ENCODE measurements at regions not wholly inside any gene's neighbourhood (a gene's known extent, or its start where the extent isn't known, plus 50 kb on each side); places are given as distances from the start of the nearest gene placed in this dataset.

DNA sequence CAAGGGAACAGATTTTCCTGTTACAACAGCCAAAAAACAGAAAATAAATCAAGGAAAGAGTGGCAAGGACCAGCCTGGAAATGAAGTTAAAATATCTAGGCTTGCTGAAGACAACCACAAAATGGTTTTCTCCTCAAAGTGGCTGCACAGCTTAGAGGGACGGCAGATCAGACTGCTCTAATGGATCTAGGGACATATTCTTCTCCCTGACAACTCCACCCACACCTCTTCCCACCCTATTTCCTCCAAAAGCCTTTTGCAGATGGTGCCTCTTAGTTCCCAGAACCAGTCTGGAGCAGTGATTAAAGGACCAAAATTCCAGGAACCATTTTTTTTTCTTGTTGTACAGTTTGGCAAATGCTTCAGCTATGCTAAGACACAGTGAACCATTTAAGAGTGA, 220.2 kb upstream of the SIX2 start:
- TF ChIP-seq POLR2A (IDR thresholded peaks at IDR 0.05) = no peak
- TF ChIP-seq, protein P1, sequence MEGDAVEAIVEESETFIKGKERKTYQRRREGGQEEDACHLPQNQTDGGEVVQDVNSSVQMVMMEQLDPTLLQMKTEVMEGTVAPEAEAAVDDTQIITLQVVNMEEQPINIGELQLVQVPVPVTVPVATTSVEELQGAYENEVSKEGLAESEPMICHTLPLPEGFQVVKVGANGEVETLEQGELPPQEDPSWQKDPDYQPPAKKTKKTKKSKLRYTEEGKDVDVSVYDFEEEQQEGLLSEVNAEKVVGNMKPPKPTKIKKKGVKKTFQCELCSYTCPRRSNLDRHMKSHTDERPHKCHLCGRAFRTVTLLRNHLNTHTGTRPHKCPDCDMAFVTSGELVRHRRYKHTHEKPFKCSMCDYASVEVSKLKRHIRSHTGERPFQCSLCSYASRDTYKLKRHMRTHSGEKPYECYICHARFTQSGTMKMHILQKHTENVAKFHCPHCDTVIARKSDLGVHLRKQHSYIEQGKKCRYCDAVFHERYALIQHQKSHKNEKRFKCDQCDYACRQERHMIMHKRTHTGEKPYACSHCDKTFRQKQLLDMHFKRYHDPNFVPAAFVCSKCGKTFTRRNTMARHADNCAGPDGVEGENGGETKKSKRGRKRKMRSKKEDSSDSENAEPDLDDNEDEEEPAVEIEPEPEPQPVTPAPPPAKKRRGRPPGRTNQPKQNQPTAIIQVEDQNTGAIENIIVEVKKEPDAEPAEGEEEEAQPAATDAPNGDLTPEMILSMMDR (IDR thresholded peaks at IDR 0.05) = no peak
